Erythroblast (primary cell): ENCODE measurements at regions not wholly inside any gene's neighbourhood (a gene's known extent, or its start where the extent isn't known, plus 50 kb on each side); places are given as distances from the start of the nearest gene placed in this dataset.

ENCODE experiments used
- GATA1 ChIP-seq: IDR thresholded peaks from 2 replicates; pipeline ENCODE4 v1.6.1; 2011; ENCODE audit warnings: low read depth, mild to moderate bottlenecking, control low read depth, low read length, moderate library complexity
- POLR2A ChIP-seq: IDR thresholded peaks from 2 replicates; pipeline ENCODE4 v1.6.1; 2011; ENCODE audit warnings: mild to moderate bottlenecking, low read length

DNA sequence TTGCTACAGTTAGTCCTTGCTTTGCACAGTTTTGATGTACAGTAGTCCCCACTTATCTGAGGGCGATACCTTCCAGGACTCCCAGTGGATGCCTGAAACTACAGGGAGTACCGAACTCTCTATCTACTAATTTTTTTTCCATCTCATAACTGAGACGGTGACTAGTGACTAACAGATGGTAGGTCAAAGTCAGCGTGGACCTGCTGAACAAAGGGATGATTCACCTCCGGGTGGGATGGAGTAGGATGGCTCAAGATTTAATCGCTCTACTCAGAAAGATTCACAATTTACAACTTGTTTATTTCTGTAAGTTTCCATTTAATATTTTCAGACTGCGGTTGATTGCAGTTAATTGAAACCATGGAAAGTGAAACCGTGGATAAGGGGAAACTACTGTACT is 655.8 kb downstream of the ZNF674 start:
- no peak for TF ChIP-seq POLR2A
- TF ChIP-seq GATA1 = no peak
